ENCODE measurements at regions not wholly inside any gene's neighbourhood (a gene's known extent, or its start where the extent isn't known, plus 50 kb on each side); places are given as distances from the start of the nearest gene placed in this dataset.

GRCh38 chr3:177479630-177480029 is 282.3 kb upstream of the TBL1XR1 start:
- intact Hi-C loops (cut with DNase I; ENCODE audit: low total_unique reads): no loop called here
- Histone ChIP-seq H3K27me3 (no peaks in the 10 kb centered on the region), H3K36me3 (no peaks in the 10 kb centered on the region), H3K9me3 (no peaks in the 10 kb centered on the region), H3K4me3 (no peak overlapping the region), H3K4me1 (peaks cover 3 to 38% (median 10%) of the 10 kb centered on the region in 4 donors), H3K27ac (peak overlapping the region; percentile 26 to 69)
- no peak for DNase-seq
- no peak for TF ChIP-seq CTCF (IDR thresholded peaks at IDR 0.05)

- intact Hi-C loops (cut with DNase I; ENCODE audit: low total_unique reads): no loop called here
- TF ChIP-seq CTCF (IDR thresholded peaks at IDR 0.05): no peak
- no peaks in the 10 kb centered on the region for H3K36me3 ChIP-seq
- H3K9me3 ChIP-seq: no peaks in the 10 kb centered on the region
- DNase-seq: no peak
- H3K27me3 ChIP-seq: no peaks in the 10 kb centered on the region
- peaks cover 3 to 38% (median 10%) of the 10 kb centered on the region in 4 donors for H3K4me1 ChIP-seq
- peak overlapping the region; percentile 63 to 69 for H3K27ac ChIP-seq
- H3K4me3 ChIP-seq: no peak overlapping the region
Observed at GRCh38 chr3:177481329-177481728, 284.0 kb upstream of the TBL1XR1 start.

GRCh38 chr3:177482048-177482691 is 284.9 kb upstream of the TBL1XR1 start:
- no peaks in the 10 kb centered on the region for H3K36me3 ChIP-seq
- H3K27ac ChIP-seq: peak overlapping the region; percentile 63 to 64
- H3K4me1 ChIP-seq: peaks cover 3 to 38% (median 10%) of the 10 kb centered on the region in 4 donors
- H3K27me3 ChIP-seq: no peaks in the 10 kb centered on the region
- no peak for TF ChIP-seq CTCF (IDR thresholded peaks at IDR 0.05)
- DNase-seq: no peak
- H3K9me3 ChIP-seq: no peaks in the 10 kb centered on the region
- intact Hi-C loops (cut with DNase I; ENCODE audit: low total_unique reads): no loop called here
- H3K4me3 ChIP-seq: no peak overlapping the region

- TF ChIP-seq CTCF (IDR thresholded peaks at IDR 0.05): no peak
- Histone ChIP-seq H3K4me1 (peaks cover 3 to 28% (median 7%) of the 10 kb centered on the region in 4 donors), H3K36me3 (no peaks in the 10 kb centered on the region), H3K4me3 (no peak overlapping the region), H3K9me3 (no peaks in the 10 kb centered on the region), H3K27ac (peak overlapping the region; percentile 63 to 64), H3K27me3 (no peaks in the 10 kb centered on the region)
- intact Hi-C loops (cut with DNase I; ENCODE audit: low total_unique reads): no loop called here
- DNase-seq: no peak
Observed at GRCh38 chr3:177483182-177483967, 286.1 kb upstream of the TBL1XR1 start.

GRCh38 chr3:177484206-177484605 is 286.9 kb upstream of the TBL1XR1 start:
- Histone ChIP-seq H3K9me3 (no peaks in the 10 kb centered on the region), H3K27me3 (no peaks in the 10 kb centered on the region), H3K4me3 (no peak overlapping the region), H3K27ac (no peak overlapping the region), H3K4me1 (peaks cover 0 to 19% (median 4%) of the 10 kb centered on the region in 4 donors), H3K36me3 (no peaks in the 10 kb centered on the region)
- no peak for DNase-seq
- no peak for TF ChIP-seq CTCF (IDR thresholded peaks at IDR 0.05)
- intact Hi-C loops (cut with DNase I; ENCODE audit: low total_unique reads): no loop called here
